Hindlimb muscle (tissue), 1 donor: ENCODE measurements at regions not wholly inside any gene's neighbourhood (a gene's known extent, or its start where the extent isn't known, plus 50 kb on each side); places are given as distances from the start of the nearest gene placed in this dataset.
"Not testable (repeated sequence)": the region's sequence is repeated elsewhere in the genome, so short reads cannot be mapped to it uniquely, and the experiment has no call there.

ENCODE experiments used
- DNase-seq: peaks from one replicate; pipeline ENCODE4 v3.0.0-alpha.2; 2013

- no peak for DNase-seq
These were observed 94.3 kb downstream of the OAT start for GRCh38 chr10:124324451-124324850.

GRCh38 chr10:124323806-124324205 lies 94.9 kb downstream of the OAT start:
- no peak for DNase-seq

DNA sequence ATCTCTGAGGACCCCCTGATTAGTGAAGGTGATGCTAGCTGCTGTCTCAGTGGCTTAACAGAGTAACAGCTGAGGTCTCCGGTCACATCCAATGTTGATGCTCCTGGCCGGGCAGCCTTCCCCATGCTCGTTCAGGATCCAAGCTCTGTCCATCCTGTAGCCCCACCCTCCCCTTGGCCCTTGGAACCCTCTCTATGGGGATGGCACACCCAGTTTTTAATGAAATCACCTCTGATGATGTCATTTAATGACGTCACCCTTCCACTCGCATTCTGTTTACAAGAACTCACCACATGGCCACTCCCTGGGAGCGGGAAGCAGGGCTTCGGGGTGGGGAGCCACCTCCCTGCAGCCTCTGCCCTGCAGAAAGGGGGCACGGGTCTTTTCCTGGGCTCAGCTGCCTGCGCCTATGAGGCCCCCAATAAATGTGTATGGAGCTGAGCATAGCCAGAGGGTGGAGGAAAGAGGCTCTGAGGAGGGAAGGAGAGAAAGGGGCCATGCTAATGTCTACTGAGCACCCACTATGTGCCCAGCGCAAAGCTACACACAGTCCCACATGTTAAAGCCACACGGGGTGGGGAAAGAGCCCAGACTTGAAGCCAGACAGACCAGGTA lies 95.5 kb downstream of the OAT start:
- DNase-seq = no peak

GRCh38 chr10:124322191-124322980 lies 96.3 kb downstream of the OAT start:
- DNase-seq = no peak

- no peak for DNase-seq
These were observed 97.2 kb downstream of the OAT start for GRCh38 chr10:124321433-124322089.

DNA sequence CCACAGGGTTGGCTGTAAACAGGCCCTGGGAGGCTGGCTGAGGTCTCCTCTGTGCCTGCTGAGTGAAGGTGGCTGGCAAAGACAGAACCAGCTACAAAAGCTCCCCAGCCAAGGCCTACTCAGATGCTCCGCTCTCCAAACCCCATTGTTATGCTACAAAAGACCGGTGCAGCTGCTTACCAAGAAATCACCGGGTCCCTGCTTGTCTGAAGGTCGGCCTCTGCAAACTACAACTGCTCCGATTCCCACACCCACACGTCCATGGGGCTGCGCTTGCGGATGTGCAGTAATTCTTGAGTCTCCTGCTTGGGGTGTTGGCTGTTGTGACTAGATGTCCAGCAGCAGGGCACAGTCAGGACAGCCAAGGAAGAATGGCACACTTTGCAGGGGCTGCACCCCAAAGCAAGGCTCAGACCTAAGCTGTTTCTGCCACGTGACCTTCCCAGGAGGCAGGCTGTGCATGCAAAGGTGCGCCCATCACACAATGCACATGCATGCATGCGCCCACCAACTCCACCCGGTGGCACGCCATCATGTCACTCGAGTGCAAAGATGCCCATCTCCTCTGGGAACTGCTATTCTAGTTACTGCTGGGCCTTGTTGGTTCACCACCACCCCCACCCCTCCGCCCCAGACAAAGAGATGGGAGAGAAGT lies 97.8 kb downstream of the OAT start:
- DNase-seq = no peak

DNA sequence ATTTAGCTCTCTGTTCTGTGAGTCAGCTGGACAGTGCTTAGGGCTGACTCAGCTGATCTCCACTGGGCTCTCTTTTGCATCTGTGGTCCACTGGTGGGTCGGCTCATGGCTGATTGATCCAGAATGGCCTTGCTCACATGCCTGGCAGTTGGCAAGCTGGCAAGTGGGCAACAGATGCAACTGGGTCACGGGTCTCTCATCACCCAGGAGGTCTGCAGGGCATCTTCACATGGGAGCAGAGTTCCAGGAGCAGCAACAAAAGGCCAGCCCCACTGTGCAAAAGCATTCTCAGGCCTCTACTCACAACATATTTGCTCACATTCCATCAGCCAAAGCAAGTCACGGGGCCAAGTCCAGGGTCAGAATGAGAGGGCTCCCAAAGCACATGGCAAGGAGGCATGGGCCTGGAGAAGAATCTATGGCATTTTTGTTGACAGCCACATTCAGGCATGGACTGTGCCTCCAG lies 98.8 kb downstream of the OAT start:
- DNase-seq = no peak

GRCh38 chr10:124319520-124319919 lies 99.2 kb downstream of the OAT start:
- not testable (repeated sequence) for DNase-seq

DNA sequence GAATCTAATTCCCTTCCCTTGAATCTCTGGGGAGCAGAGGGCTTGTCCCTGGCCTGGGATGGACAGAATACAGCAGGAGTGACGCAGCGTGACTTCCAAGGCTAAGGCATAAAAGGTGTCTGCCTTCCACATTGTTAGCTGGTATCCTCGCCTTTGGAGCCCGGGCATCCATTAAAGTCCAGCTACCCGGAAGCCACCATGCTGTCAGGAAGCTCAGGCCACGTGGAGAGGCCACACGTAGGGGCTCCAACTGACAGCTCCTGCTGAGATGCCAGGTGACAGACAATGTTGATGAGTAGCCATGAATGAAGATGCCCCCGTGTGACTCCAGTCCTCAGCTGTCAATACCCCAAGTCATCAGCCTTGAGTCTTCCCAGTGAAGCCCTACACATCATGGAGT lies 99.9 kb downstream of the OAT start:
- no peak for DNase-seq

DNA sequence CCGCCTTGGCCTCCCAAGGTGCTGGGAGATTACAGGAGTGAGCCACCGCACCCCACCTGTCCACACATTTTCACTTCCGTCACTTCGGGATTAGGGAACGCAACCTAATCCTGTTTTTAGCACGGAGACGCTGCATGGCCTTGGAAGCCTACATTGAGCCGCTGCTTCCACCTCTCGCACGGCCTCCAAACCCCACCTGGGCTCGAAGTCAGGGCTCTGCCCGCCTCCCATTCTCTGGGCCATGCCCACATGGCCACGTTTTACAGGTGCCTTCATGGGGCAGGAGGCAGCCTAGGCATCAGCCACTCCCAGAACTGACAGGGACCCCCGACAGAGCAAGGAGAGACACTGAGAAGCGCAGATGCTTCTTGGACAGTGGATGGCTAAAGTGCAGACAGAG lies 100.6 kb downstream of the OAT start:
- DNase-seq = no peak

GRCh38 chr10:124316326-124316725 lies 102.4 kb downstream of the OAT start:
- DNase-seq = no peak

DNA sequence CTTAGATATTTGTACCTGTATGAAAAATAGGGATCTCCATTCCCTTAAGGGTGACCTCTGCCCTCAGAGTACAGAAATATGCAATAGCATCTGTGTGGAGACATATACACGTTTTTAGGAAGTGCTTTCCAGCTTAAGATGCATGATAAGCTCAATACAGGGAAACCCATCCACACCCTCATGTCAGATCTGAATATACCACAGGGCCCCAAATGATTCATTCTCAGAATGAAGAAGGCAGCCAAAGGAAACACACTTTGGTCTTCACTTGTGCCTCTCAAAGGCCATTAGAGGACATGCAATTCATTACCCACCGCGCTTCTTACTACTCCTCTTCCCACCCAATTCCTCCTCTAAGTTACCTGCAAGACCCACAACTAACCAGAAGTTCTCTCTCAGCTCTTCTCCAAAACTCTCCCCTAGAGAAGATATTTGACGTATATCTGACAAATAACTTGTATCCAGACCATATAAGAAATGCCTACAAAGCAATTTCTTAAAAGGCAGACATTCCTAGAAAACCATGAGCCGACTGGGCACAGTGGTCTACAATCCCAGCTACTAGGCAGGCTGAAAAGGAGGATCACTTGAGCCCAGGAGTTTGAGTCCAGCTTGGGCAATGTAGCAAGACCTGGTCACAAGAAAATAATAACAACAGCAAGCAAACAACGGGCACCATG lies 103.0 kb downstream of the OAT start:
- DNase-seq = no peak

DNA sequence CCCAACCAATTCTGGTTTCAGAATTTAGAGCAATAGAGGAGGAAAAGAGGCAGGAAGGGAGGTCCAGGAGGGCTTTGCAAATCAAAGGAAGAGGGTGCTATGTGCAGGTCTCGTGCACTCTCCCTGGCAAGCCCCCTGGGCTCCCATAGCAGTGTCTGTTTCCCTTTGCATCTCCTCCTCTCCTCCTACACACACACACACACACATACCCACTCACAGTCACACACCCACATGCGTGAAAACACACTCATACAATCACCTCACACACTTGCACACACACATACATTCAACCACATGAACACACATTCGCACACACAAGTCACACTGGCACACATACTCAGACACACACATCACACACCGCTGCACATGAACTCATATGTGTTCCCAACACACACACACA lies 105.3 kb downstream of the OAT start:
- DNase-seq = no peak

DNA sequence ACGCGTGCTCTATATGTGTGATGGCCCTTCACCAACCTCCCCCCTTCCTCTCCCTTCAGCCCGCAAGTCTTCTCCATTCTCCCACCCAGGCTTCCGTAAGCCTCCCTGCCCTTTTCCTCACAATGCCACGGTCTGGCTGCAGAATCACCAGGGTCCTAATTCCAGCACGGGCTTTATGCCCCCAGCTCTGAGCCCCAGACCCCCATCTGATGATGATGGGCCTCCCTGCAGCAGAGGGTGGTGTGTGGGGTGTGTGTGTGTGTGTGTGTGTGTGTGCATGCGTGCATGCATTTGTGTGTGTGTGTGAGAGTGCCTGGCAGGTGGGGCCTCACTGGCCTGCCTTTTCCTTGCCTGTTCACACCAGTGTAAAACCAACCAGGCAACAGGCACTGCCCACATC lies 109.9 kb downstream of the OAT start:
- no peak for DNase-seq

DNA sequence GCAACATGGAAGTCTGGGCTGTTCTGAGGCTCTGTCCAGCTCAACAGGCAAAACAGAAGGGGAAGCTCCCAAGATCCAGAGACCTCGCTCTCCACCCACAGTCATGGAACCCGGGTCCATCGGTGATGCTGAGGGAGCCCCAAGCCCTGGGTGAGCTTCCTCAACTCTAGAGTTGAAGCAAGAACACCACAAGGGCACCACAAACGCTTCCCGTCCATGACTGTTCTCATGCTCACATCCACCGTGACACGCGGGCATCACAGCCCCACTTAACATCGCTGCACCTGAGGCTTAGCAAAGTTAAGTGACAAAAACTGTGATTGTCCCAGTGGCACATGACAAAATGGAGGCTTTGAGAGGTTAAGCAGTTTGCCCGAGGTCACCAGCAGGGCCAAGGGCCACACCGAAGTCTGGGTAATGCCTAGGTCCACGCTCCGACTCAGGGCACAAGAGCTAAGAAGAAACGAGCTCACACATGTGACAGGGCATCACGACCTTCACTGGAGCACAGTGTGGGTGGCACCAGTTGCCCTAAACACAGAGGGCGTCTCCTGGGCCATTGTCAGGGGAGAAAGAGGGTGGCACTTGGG lies 110.6 kb downstream of the OAT start:
- no peak for DNase-seq

GRCh38 chr10:124307591-124307990 lies 111.1 kb downstream of the OAT start:
- DNase-seq = no peak

- DNase-seq = no peak
These were observed 111.8 kb downstream of the OAT start for GRCh38 chr10:124306922-124307371.

DNA sequence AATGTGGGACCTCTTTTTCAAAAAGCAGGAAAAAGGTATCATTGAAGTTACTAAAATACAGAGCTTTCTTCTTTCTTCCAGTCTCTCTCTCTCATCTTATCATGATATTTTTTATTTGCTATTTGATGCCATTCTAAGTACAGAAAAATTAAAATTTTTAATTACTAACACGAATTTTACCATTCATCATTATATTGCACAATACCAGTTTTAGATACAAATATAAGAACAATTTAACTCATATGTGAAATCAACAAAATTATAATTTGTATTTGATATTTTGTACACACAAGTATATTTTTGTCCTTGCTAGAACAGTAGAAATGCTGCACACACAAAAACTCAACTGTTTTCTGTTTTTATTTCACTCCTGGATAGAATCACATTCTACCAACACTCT lies 112.2 kb downstream of the OAT start:
- no peak for DNase-seq

GRCh38 chr10:124305984-124306383 lies 112.7 kb downstream of the OAT start:
- DNase-seq = no peak

DNA sequence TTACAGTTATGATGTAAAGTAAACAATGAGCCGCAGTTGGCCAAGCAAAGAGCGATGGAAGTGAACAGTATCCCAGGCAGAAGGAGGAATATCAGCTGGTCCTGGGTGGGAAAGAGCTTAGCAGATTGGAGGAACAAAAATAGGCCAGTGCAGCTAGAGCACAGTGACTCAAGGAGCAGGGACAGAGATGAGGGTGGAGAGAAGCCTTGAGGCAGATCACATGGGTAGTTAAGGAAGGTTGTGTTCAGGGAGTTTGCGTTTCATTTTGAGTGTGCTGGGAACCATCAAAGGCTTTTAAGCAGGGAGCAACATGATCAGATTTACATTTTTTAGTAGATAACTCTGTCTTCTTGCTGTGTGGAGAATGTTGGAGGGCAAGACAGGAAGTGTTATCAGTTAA lies 113.6 kb downstream of the OAT start:
- no peak for DNase-seq

GRCh38 chr10:124303662-124304418 lies 114.9 kb downstream of the OAT start:
- DNase-seq = no peak
